Omental fat pad (tissue), 3 donors: ENCODE measurements at regions not wholly inside any gene's neighbourhood (a gene's known extent, or its start where the extent isn't known, plus 50 kb on each side); places are given as distances from the start of the nearest gene placed in this dataset.

Source experiments
- ATAC-seq: fragments of 150-250 bp; one replicate; pipeline ENCODE4 v1.9.1; 2016; ENCODE audit warnings: mild to moderate bottlenecking, moderate library complexity; ENCODE audit not compliant: low FRiP score
- DNase-seq: peaks from one replicate; pipeline ENCODE4 v3.0.0-alpha.2; 2019; ENCODE audit warnings: low spot score
- TF ChIP-seq, protein P1 (sequence below), 3 donors: fragments of 450-650 bp; IDR thresholded peaks; one replicate each; pipeline ENCODE4 v1.5.1; 2016 to 2017; ENCODE audit warnings: antibody characterized with exemption in 3 of 3, mild to moderate bottlenecking in 3 of 3, moderate library complexity in 2 of 3

DNA sequence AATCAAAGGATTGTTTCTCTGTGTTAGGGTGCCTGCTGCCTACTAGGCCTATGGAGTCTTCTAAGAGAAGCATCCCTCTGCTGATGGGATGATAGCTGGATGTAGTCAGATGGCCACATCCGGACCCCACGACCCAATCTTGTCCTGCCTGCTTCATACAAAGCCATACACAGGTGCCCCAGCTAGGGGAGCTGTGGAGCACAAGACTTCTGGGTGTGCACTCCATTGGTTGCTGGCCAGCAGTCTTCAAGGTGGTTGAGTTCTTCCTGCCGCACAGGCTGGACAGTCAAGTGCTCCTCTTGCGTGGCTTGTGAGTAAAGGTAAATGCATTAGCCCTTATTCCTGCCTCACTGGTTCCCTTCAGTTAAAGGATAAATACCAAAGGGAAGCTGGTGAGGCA is 120.2 kb downstream of the TEX36 start:
- ATAC-seq (no peak), DNase-seq (no peak)
- TF ChIP-seq, protein P1, sequence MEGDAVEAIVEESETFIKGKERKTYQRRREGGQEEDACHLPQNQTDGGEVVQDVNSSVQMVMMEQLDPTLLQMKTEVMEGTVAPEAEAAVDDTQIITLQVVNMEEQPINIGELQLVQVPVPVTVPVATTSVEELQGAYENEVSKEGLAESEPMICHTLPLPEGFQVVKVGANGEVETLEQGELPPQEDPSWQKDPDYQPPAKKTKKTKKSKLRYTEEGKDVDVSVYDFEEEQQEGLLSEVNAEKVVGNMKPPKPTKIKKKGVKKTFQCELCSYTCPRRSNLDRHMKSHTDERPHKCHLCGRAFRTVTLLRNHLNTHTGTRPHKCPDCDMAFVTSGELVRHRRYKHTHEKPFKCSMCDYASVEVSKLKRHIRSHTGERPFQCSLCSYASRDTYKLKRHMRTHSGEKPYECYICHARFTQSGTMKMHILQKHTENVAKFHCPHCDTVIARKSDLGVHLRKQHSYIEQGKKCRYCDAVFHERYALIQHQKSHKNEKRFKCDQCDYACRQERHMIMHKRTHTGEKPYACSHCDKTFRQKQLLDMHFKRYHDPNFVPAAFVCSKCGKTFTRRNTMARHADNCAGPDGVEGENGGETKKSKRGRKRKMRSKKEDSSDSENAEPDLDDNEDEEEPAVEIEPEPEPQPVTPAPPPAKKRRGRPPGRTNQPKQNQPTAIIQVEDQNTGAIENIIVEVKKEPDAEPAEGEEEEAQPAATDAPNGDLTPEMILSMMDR (IDR thresholded peaks at IDR 0.05), result no peak

DNA sequence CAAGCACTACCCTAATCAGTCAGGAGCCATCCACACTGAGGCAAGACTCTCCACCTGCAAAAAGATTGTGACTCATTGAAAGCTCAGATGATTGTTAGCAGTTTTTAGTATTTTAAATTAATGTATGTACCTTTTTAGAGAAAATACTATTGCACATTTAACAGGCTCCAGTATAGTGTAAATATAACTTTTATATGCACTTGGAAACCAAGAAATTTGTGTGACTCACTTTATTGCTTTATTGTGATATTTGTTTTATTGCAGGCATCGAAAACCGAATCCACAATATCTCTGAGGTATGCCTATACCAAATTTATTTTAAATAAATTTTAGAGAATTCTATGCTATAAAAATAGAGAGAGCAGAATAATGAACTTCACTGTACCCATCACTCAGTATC is 122.0 kb downstream of the TEX36 start:
- TF ChIP-seq, protein P1 (IDR thresholded peaks at IDR 0.05), result no peak
- ATAC-seq (no peak), DNase-seq (no peak)

DNA sequence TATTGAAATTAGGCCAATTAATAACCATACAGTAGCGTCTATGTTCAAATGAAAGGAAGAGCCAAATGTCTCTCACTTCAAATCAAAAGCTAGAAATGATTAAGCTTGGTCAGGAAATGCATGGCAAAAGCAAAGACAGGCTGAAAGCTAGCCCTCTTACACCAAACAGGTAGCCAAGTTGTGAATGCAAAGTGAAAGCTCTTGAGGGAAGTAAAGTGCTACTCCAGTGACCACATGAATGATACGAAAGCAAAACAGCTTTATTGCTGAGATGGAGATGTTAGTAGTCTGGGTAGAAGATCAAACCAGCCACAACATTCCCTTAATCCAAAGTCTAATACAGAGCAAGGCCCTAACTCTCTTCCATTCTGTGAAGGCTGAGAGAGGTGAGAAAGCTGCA is 123.8 kb downstream of the TEX36 start:
- TF ChIP-seq, protein P1 (IDR thresholded peaks at IDR 0.05), result no peak
- ATAC-seq, result no peak
- no peak for DNase-seq

DNA sequence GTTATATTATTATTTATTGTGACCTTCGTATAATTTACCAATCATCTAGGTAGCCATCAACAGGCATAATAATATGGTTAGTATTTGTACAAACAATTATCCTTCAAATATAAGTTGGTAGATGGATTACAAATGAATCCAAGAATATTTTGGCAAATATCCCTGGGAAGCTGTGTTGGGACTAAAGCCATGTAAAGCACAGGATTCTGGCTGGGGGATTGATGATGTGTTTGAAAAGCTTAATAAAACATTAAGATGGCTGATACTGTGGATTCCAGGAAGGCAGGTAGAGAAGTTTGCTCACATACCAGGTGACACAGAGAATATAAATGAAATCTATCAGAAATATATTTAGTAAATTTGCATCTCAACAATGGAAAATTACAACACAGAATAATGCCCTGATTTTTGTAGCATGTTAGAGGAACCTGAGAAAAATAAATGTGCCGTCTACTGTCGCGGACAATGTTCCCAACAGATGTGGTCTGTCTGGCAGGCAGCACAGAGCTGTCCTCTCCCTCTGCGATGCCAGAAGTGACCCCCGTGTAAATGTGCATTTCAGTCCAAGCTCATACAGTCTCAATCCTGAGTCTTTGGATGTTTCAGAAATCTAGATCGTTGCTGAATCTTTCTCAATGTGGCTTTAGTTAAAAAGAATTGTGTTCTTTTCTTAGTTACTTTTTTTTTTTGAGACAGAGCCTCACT is 125.0 kb downstream of the TEX36 start:
- no peak for ATAC-seq
- DNase-seq, result no peak
- TF ChIP-seq, protein P1 (IDR thresholded peaks at IDR 0.05), result no peak

DNA sequence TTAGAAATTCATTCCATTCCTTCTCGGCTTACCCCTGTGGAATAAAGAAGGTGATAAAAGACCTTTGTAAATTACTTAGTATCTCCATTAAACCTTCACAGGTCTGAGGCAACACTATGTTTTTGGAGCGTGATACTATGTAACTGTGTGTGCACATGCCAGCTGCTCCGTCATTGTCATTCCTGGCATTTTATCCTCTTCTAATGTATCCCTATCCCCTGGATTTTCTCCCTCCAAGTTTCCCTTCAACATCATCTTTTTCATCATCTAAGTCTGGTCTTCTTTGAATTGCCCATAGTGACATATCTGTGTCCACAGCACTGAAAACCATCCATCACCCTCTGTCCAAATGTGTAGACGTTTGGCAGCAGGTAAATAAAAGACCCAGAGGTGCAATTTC is 125.7 kb downstream of the TEX36 start:
- DNase-seq (no peak), ATAC-seq (no peak)
- TF ChIP-seq, protein P1 (IDR thresholded peaks at IDR 0.05), result no peak

DNA sequence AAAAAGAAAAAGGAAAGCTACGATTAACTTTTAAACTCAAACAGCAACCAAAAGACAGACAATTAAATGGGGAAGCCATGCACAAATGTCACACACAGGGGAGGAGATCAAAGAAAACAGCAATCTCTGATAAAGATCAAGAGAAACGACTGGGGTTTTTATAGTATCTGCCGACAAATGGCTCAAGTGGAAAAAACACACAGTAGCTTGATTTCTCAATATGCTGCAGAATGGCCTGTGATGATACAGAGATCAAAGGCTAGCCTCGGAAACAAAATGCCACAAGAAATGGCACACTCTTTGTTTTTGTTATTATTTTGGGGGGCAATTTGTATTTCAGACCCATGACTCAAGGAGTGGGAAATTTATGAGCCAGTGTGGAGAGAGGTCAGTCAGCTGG is 126.1 kb downstream of the TEX36 start:
- DNase-seq, result no peak
- no peak for ATAC-seq
- TF ChIP-seq, protein P1 (IDR thresholded peaks at IDR 0.05), result no peak

DNA sequence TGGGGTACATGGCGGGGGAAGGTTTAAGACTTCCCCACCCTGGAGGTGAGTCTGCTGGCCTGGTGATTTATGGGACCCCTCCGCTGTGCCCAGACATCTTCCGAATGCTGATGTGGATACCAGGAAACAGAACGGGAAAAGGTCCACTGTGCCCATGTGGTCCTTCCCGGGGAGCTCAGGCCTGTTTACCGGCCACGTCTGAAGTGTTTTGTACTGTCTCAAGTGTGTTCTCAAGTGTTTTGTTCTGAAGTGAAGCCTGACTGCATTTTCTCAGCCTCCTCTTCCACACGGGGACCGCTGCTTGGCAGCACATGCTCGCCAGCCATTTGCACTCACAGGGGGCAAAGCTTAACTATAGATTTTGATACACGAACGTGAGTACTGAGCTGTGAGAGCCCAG is 127.2 kb downstream of the TEX36 start:
- TF ChIP-seq, protein P1 (IDR thresholded peaks at IDR 0.05), result no peak
- no peak for ATAC-seq
- no peak for DNase-seq
